HT-29 (cell line): ENCODE measurements at regions not wholly inside any gene's neighbourhood (a gene's known extent, or its start where the extent isn't known, plus 50 kb on each side); places are given as distances from the start of the nearest gene placed in this dataset.

ENCODE experiments used
- DNase-seq: peaks from one replicate; pipeline ENCODE4 v3.0.0-alpha.2; 2015; ENCODE audit warnings: low spot score

- DNase-seq, result no peak
Measured at GRCh38 chrX:99095965-99096635, 1314.0 kb downstream of the PCDH19 start.

- no peak for DNase-seq
Measured at GRCh38 chrX:99091459-99091858, 1318.6 kb downstream of the PCDH19 start.

GRCh38 chrX:99078301-99078700, 1331.8 kb downstream of the PCDH19 start:
- no peak for DNase-seq

GRCh38 chrX:99077099-99077498, 1333.0 kb downstream of the PCDH19 start:
- no peak for DNase-seq

- DNase-seq, result no peak
Measured at GRCh38 chrX:99073551-99073950, 1336.5 kb downstream of the PCDH19 start.

- no peak for DNase-seq
Measured at GRCh38 chrX:99051639-99052038, 1358.4 kb downstream of the PCDH19 start.

- no peak for DNase-seq
Measured at GRCh38 chrX:99033226-99033901, 1376.7 kb downstream of the PCDH19 start.

GRCh38 chrX:99010957-99011356, 1399.1 kb downstream of the PCDH19 start:
- no peak for DNase-seq

- DNase-seq, result no peak
Measured at GRCh38 chrX:99001286-99001685, 1408.8 kb downstream of the PCDH19 start.

GRCh38 chrX:98962996-98963395, 1447.1 kb downstream of the PCDH19 start:
- DNase-seq, result no peak

GRCh38 chrX:98956014-98956413, 1454.1 kb downstream of the PCDH19 start:
- peak; percentile 33 for DNase-seq

- DNase-seq, result no peak
Measured at GRCh38 chrX:98939456-98939855, 1470.6 kb downstream of the PCDH19 start.

- DNase-seq, result no peak
Measured at GRCh38 chrX:98931216-98931615, 1478.9 kb downstream of the PCDH19 start.

- no peak for DNase-seq
Measured at GRCh38 chrX:98924511-98924910, 1485.6 kb downstream of the PCDH19 start.

- DNase-seq, result no peak
Measured at GRCh38 chrX:98897191-98897590, 1512.9 kb downstream of the PCDH19 start.

GRCh38 chrX:98850639-98851038, 1559.4 kb downstream of the PCDH19 start:
- peak; percentile 65 for DNase-seq
